SU-DHL-6 (cell line): ENCODE measurements at regions not wholly inside any gene's neighbourhood (a gene's known extent, or its start where the extent isn't known, plus 50 kb on each side); places are given as distances from the start of the nearest gene placed in this dataset.

ENCODE experiments used
- CTCF ChIP-seq: fragments of 200-600 bp; sonication (generic); IDR thresholded peaks from one replicate; pipeline ENCODE4 v1.5.1; 2017; ENCODE audit warnings: antibody characterized with exemption, mild to moderate bottlenecking, low read length, moderate library complexity; ENCODE audit not compliant: insufficient read depth, poor library complexity, severe bottlenecking
- EZH2phosphoT487 ChIP-seq: fragments of 200-600 bp; sonication (generic), shearing (Covaris generic); conservative IDR thresholded peaks from 2 replicates; pipeline ENCODE4 v1.6.1; 2018; ENCODE audit warnings: mild to moderate bottlenecking, antibody characterized with exemption, low read length, moderate library complexity, mixed read lengths

GRCh38 chr3:63056932-63057331 is 181.7 kb upstream of the CADPS start:
- TF ChIP-seq CTCF = no peak
- no peak for TF ChIP-seq EZH2phosphoT487
